Adrenal gland (tissue), 9 donors: ENCODE measurements at regions not wholly inside any gene's neighbourhood (a gene's known extent, or its start where the extent isn't known, plus 50 kb on each side); places are given as distances from the start of the nearest gene placed in this dataset.

Source experiments
- DNase-seq, 7 donors: peaks; one replicate each; pipeline ENCODE4 v3.0.0-alpha.2; 2019 to 2020
- H3K27ac ChIP-seq, 5 donors: fragments of 200-600 bp; sonication (generic) in 4 of 5; 1 replicate in 3 of 5; 2 replicates in 2 of 5; pipeline versions ENCODE4 v1.5.1 to v1.8.0; 2016 to 2020; ENCODE audit warnings: mild to moderate bottlenecking in 1 of 5
- H3K27me3 ChIP-seq: fragments of 200-600 bp; 2 replicates; pipeline ENCODE4 v1.8.0; 2021
- H3K36me3 ChIP-seq, 2 donors: fragments of 200-600 bp; replicated peaks in 1 of 2; 1 replicate in 1 of 2; 2 replicates in 1 of 2; pipeline versions ENCODE4 v1.5.1 to v1.8.0; 2018 to 2022
- H3K4me1 ChIP-seq, 2 donors: fragments of 200-600 bp; replicated peaks in 1 of 2; 1 replicate in 1 of 2; 2 replicates in 1 of 2; pipeline versions ENCODE4 v1.5.1 to v1.8.0; 2018 to 2021
- H3K4me3 ChIP-seq, 4 donors: fragments of 200-600 bp; sonication (generic) in 3 of 4; one replicate each; pipeline ENCODE4 v1.5.1; 2016 to 2018
- H3K9me3 ChIP-seq, 3 donors: fragments of 200-600 bp; sonication (generic) in 1 of 3; replicated peaks in 1 of 3; 1 replicate in 2 of 3; 2 replicates in 1 of 3; pipeline versions ENCODE4 v1.5.1 to v1.8.0; 2016 to 2021
- POLR2A ChIP-seq, 2 donors: fragments of 450-650 bp; IDR thresholded peaks; one replicate each; pipeline ENCODE4 v1.6.1; 2017; ENCODE audit warnings: antibody characterized with exemption in 2 of 2, mild to moderate bottlenecking in 2 of 2, moderate library complexity in 1 of 2
- WGBS, 4 donors: extraction: QIAGEN DNeasy Blood & Tissue Kit in 2 of 4; methylation state at CpG; one replicate each; pipeline versions ENCODE4 v1.1.5 to v1.1.7; 2013 to 2017; 5-methylcytosine and 5-hydroxymethylcytosine counted together
- intact Hi-C, 2 donors: fragments of 100-400 bp; cut with DNase I; formaldehyde crosslinking; loops; one replicate each; pipeline versions ENCODE4 v1.14.1 to v1.15.0; 2022 to 2023
- TF ChIP-seq, protein P1 (sequence below), 6 experiments: fragments of 450-650 bp in 4 of 6; fragments of 200-600 bp in 2 of 6; sonication (generic) in 1 of 6; IDR thresholded peaks; 1 replicate in 5 of 6; 2 replicates in 1 of 6; pipeline versions ENCODE4 v1.5.1 to v1.8.0; 2016 to 2021; ENCODE audit warnings: antibody characterized with exemption in 6 of 6, mild to moderate bottlenecking in 2 of 6, moderate library complexity in 1 of 6
- donor health status: healthy with polysubstance abuse.
- donor health status: Bipolar disorder and iron deficiency.
- donor health status: DM: yes; HTN: yes; CAD: no.
- donor health status: DM: no; HTN: no; CAD: no.
- donor health status: DM: no; HTN: no; CAD: no.

DNA sequence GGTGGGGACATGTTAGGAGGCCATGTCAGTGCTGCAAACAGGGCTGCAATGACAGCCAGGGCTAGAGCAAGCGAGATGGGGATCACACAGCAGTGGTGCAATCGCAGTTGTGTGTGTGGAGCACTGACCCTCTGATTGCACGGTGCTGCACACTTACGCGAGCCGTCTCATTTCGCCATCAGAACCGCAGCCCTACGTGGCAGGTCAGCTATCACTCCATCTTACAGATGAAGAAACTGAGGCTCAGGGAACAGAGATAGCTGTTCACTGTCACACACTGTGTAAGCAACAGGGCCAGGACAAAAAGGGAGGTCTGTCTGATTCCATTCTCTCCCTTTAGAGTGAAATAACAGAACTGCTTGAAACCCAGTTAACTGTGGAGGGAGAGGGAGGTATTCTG lies 104.8 kb upstream of the SLC45A1 start:
- Histone ChIP-seq H3K27me3 (no peaks in the 10 kb centered on the region), H3K9me3 (no peaks in the 10 kb centered on the region), H3K4me1 (peaks cover 20 to 21% of the 10 kb centered on the region in 2 donors), H3K4me3 (no peak overlapping the region), H3K36me3 (no peaks in the 10 kb centered on the region), H3K27ac (peak overlapping the region in 1 of 5 donors; percentile 24)
- WGBS, 4 donors = 87 to 97% (median 93%) methylated on average over 9 of the region's 9 CpGs
- TF ChIP-seq, protein P1, sequence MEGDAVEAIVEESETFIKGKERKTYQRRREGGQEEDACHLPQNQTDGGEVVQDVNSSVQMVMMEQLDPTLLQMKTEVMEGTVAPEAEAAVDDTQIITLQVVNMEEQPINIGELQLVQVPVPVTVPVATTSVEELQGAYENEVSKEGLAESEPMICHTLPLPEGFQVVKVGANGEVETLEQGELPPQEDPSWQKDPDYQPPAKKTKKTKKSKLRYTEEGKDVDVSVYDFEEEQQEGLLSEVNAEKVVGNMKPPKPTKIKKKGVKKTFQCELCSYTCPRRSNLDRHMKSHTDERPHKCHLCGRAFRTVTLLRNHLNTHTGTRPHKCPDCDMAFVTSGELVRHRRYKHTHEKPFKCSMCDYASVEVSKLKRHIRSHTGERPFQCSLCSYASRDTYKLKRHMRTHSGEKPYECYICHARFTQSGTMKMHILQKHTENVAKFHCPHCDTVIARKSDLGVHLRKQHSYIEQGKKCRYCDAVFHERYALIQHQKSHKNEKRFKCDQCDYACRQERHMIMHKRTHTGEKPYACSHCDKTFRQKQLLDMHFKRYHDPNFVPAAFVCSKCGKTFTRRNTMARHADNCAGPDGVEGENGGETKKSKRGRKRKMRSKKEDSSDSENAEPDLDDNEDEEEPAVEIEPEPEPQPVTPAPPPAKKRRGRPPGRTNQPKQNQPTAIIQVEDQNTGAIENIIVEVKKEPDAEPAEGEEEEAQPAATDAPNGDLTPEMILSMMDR (IDR thresholded peaks at IDR 0.05) = no peak
- no peak for TF ChIP-seq POLR2A (IDR thresholded peaks at IDR 0.05)
- DNase-seq = no peak
- intact Hi-C loops = loop anchor here (10.0 kb wide), 2 partner anchors 48 to 178 kb away; no protein-coding TSS in a partner anchor

DNA sequence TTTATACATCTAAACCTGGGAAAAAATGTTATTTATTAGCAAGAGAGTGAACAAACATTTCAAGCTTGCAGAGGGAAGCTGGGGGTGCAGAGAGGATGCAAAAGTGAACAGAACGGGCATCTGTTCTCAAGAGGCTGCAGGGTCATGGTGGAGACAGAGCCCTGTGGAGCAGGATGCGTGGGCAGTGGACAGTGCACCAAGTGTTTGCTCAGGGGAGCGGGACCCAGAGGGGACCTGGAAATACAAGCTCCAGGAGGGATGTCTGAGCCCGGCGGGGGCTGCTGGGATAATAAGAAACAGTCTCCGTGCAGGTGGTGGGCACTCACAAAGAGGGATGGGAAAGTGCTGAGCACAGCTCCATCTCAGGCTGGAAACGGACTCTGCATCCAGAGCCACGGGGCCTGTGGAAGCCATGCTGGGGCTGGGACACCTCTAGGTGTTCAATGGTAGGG lies 105.3 kb upstream of the SLC45A1 start:
- Histone ChIP-seq H3K27me3 (no peaks in the 10 kb centered on the region), H3K4me1 (peaks cover 16 to 17% of the 10 kb centered on the region in 2 donors), H3K9me3 (no peaks in the 10 kb centered on the region), H3K27ac (no peak overlapping the region), H3K4me3 (no peak overlapping the region), H3K36me3 (no peaks in the 10 kb centered on the region)
- no peak for DNase-seq
- intact Hi-C loops = loop anchor here (10.0 kb wide), 2 partner anchors 48 to 178 kb away; no protein-coding TSS in a partner anchor
- 85 to 94% (median 88%) methylated on average over 8 of the region's 8 CpGs for WGBS, 4 donors
- TF ChIP-seq, protein P1 (IDR thresholded peaks at IDR 0.05) = no peak
- TF ChIP-seq POLR2A (IDR thresholded peaks at IDR 0.05) = no peak

DNA sequence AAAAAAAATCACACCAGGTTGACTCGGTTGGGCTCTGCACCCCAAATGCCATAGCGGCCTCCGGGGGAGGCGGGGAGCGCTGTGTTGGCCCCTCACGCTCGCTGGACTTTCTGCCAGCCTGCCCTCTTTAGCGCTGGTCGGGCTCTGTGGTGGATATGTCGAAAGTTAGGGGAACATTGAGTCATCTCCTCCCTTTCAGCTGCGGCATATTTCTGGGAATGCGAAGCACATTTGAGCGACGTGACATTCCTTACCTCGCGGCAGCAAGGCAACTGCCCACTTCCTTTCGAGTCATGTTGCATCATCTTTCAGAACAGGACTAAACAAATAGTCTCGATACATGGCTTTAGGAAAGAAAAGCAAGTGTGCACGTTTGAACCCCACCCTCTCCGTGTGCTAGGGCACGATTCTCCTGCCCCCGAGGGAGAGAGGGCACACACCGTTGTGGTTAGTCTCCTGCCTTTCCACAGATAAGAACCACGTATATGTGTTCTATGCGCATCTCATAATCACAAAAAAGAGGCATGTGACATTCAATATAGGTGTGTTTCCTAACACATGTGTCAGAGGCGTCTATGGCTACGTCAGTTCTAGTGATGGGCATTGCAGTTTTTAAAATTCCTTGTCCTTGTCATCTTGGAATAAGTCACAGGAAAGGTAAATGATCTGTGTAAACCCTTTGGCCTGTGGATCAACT lies 105.9 kb upstream of the SLC45A1 start:
- peaks cover 13% of the 10 kb centered on the region in 2 donors for H3K4me1 ChIP-seq
- H3K27ac ChIP-seq = peak overlapping the region in 2 of 5 donors; percentile 48 to 79
- TF ChIP-seq, protein P1 (IDR thresholded peaks at IDR 0.05) = no peak
- TF ChIP-seq POLR2A (IDR thresholded peaks at IDR 0.05) = no peak
- no peaks in the 10 kb centered on the region for H3K9me3 ChIP-seq
- no peak overlapping the region for H3K4me3 ChIP-seq
- no peaks in the 10 kb centered on the region for H3K36me3 ChIP-seq
- 73 to 76% (median 75%) methylated on average over 25 to 27 of the region's 27 CpGs for WGBS, 4 donors
- no peaks in the 10 kb centered on the region for H3K27me3 ChIP-seq
- intact Hi-C loops = loop anchor here (10.0 kb wide), 2 partner anchors 47 to 177 kb away; no protein-coding TSS in a partner anchor
- DNase-seq = peak in 6 of 7 donors; percentile 37 to 70 (median 46)

DNA sequence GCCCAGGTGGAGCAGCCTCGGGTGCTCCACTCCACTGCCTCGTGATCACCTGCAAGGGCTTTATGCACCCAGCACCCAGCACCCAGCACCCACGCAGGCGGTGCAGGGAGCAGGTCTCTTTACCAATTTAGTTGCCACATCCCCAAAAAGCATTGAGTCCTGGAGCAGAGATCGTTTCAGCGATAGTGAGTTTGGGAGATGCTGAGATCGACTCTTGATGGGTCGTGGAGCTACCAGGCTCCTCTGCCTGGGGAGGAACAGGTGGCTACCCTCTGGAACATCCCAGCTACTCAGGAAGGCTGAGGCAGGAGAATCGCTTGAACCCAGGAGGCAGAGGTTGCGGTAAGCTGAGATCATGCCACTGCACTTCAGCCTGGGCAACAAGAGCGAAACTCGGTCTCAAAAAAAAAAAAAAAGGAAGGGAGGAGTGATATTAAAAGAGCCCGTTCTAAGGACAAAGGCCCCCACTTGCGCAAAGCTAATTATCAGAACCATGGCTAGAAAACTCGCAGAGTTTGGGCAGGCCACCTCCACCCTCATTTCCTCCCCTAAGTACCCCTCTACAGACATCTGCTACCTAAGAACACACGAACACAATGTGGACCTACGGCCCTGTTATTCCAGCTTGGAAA lies 106.5 kb upstream of the SLC45A1 start:
- WGBS, 4 donors = 82 to 85% (median 84%) methylated on average over 13 to 17 of the region's 17 CpGs
- no peak for DNase-seq
- H3K27ac ChIP-seq = peak overlapping the region in 2 of 5 donors; percentile 48 to 79
- H3K27me3 ChIP-seq = no peaks in the 10 kb centered on the region
- peaks cover 6% of the 10 kb centered on the region in 2 donors for H3K4me1 ChIP-seq
- no peak overlapping the region for H3K4me3 ChIP-seq
- H3K9me3 ChIP-seq = no peaks in the 10 kb centered on the region
- TF ChIP-seq POLR2A (IDR thresholded peaks at IDR 0.05) = no peak
- TF ChIP-seq, protein P1 (IDR thresholded peaks at IDR 0.05) = no peak
- no peaks in the 10 kb centered on the region for H3K36me3 ChIP-seq
- intact Hi-C loops = loop anchor here (10.0 kb wide), 2 partner anchors 47 to 177 kb away; no protein-coding TSS in a partner anchor
